HG03103 (cell line): ENCODE measurements at regions not wholly inside any gene's neighbourhood (a gene's known extent, or its start where the extent isn't known, plus 50 kb on each side); places are given as distances from the start of the nearest gene placed in this dataset.
"Not testable (repeated sequence)": the region's sequence is repeated elsewhere in the genome, so short reads cannot be mapped to it uniquely, and the experiment has no call there.

Source experiments
- ATAC-seq: cut with Tn5 transposase; IDR thresholded peaks from one replicate; pipeline ENCODE4 v1.9.1; 2021; ENCODE audit warnings: low read depth; ENCODE audit not compliant: unreplicated experiment

DNA sequence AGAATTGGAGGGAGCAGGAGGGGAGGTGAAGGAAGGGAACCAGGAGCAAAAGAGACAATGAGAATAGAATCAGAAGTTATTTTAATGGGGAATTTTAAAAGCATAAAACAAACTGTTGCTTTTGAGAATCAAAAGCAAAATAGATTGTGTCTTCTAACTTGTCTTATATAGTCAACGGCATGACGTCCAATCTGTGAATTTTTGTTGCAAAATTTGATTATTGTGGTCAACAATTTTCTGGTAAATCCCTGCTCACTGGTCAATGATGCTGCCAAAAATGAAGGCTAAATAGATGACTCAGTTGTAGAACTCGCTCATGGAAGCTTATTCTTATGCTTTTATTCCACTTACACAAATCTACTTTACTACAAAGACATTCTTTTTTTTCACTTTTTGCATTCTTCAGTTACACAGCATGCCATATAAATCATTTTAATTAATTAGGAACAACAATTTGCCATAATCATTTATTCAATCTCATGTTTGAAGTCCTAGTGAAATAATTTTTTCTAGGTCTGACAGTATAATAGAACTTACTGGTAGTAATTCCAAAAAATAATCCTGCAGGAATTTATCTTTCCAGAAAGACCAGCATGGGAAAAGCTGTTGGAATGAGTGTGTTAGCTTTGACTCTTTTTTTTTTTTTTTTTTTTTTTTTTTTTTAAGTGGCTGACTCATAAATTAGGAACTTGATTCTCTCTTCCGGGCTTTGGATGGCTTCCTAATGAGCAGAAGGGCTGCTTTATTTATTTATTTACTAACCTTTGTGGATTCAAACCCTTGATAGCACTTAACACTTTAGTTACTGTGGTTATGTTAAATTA lies 256.9 kb downstream of the SPRY2 start:
- ATAC-seq, result no peak

DNA sequence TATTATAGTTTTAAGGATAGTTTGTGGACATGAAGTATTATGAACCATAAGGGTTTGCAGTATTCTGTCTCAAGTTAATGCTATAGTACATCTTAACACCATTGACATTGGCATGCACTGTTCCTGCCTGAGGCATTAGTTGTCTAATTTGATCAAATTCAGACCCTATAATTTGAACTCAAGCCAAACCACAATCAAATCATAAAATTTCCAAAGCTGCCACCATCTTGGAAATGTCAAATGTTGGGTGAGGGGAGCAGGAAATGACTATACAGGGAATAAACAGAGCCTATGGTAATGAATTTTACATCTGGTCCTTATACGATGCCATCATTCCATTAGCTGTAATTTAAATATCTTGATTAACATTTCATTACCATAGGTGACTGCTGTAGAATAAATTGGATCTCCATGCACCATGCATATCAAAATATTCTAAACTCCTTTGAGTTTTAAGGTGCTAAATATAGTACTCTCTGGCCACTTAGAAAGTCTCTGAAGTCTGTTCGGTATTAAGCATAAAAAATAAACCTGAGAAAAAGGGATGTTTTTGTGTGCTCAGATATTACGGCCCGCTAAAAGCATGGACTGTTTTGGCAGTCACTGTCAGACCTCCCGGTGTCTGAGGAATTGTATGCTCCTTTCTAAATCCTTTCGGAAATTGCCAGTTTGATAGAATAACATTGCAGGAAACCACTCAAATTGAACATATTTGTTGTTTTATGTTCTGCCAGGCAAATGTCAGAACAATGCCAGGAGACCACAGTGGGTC lies 257.7 kb downstream of the SPRY2 start:
- ATAC-seq, result no peak

DNA sequence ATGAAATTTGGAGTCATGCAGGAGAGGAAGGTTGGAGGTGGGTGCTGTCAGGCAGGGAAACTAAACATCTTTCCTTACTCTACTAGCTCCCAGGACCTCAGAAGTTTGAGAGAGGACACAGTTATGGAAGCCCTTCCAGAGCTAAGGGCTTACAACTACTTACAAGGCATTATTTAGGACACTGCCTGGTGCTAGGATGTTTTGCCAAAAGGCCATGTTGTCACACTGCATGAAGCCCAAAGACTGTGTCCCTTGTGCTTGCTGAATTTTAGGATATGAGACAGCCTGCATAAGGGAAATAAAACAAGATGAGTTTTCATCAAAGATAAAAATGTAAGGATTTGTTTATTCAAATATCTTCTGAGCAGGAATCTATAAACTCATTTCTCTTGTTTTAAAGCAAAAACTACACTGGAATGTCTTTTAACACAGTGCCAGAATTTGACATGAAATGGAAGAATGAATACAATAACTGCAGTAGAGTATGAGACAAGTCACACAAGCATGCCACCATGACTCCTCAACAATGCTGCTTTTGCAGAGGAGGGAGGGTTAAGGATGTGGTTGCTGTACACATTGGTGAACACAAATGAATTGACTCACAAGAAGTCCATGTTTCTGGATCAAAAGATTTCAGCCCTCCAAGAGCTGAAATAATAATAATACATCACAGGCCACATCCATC lies 258.4 kb downstream of the SPRY2 start:
- no peak for ATAC-seq

DNA sequence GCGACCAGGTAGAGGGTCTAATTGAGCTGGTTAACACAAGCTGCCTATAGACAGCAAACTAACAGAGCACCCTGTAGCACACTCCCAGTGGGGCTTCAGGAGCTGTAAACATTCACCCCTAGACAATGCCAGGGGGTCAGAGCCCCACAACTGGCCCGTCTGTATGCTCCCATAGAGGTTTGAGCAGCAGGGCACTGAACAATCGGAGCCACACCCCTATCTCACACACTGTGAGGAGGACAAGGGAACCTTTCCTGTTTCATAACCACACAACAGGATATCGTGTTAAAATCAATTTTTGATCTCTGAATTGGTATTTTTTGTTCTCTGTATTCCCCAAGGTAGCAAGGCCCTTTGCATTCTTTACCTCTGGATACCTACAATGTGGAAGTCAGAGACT lies 266.1 kb downstream of the SPRY2 start:
- ATAC-seq, result no peak

DNA sequence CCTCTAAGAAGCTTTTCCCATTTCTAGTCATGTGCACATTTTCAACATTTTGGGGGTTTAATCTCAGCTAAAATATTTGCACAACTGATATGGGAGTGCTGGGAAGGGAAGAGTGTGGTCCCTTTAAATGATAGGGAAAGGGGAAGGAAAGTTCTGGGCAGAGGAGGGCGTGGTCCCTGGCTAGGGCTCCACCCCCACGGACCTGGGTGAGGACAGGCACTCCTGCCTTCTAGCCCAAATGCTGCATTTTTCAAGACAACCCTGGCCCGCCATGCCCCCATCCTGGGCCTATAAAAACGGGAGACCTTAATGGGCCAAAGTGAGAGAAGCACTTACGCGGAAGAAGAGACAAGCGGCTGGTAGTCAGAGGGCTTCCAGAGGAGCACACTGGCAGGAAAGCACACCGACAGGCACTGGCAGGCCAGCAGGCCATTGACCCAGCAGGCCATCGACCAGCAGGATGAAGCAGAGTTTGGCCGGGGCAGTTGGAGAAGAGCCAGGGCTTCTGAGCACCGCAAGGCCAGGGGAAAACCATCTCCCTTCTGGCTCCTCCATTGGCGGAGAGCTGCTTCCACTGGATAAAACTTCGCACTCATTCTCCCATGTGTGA lies 266.7 kb downstream of the SPRY2 start:
- ATAC-seq, result no peak

DNA sequence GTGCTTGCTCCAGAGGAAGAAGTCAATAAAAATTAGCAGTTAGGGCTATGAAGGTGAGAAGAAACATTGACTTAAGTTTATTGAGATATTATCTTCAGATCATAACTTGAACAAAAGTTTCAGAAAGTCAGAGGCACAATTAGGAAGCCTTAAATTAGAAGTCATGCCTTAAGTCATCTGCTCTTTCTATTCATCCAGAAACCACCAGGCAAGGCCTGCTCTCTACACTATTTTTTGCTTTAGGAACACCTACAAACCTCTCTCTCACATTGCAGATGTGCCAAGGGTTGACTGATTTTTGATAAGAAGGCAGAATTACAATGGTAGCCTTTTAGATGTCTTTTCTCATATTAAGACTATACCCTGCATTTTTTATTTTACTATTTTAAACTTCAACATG lies 268.7 kb downstream of the SPRY2 start:
- ATAC-seq, result no peak

DNA sequence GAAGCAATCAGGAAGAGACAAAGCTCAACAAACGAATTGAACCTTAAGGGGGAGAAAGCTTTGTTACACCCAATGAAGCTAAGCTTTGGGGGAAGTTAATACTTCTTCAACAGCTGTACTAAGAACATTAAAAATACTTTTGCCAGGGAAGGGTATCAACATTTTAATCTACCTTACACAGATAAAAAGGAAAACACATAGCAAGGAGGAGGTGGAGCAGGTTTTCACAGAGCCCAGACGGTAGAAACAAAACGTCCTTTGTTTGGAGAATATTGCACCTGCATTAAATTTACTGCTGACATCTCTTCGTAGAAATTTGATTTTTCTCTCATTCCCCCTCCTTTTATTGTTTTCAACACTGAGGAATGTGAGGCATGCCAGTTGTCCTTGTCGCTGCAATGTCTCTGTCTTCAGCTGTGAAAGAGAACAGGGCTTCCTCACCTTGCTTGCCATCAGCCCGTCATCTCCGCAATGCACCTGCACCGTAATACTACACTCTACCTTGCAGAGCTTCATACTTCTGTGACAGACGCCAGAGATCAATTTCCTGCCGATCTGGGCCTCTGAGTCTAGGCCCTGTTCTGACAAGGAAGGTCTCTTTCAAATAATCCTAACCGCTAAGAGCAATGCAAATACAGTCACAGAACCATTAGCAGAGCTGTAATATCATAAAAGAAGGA lies 270.8 kb downstream of the SPRY2 start:
- ATAC-seq, result no peak

DNA sequence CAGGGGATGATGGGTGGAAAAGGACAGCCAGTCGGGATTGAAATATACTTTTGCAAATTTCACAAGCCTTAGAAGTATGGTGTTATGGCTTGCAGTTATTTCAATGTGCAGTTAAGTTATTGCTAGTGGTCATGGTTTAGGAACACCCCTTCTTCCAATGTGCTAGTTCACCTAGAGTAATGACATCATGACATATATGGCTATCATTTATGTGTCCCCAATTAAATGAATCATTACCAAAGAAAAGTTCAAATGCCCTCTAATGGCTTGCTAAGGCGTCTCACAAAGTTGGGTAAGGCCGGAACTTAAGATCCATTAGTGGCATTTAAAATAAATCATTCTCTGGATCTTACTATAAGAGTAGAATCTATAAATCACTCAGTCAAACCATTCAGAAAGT lies 271.6 kb downstream of the SPRY2 start:
- ATAC-seq, result no peak

DNA sequence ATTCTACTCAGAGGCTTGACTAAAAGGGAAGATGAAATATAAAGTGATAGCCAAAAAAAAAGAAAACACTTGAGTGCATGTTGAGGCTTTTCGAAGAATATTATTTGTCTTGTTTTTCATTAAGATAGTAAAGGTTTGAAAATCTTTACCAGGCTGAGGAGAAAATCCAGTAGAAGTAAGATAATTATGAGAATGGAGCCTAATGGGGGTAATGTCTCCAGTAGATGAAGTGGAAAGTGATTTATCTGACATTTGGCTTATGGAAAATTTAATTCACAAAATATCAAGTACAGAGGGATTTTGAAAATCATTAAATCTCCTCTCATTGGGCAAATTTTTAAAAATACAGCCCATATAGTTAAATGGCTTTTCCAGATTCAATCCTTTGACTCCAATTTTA lies 274.9 kb downstream of the SPRY2 start:
- ATAC-seq, result no peak

DNA sequence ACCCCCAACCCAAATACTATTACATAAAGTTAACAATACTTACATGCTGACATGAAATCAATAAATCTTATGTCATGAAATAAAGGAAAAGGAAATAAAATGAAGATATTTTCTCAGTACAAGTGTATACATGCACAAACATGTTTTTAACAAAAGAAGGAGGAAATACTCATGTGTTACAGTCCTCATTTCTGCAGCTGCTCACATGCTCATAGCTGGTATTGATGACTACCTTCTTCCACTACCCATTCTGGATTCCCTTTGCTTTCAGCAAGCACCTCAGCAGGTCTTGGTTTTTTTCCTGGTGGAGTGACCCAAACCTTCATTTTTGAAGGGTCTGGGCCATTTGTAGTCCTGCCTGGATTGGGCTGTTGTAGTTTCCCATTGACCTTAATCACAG lies 278.5 kb downstream of the SPRY2 start:
- not testable (repeated sequence) for ATAC-seq

DNA sequence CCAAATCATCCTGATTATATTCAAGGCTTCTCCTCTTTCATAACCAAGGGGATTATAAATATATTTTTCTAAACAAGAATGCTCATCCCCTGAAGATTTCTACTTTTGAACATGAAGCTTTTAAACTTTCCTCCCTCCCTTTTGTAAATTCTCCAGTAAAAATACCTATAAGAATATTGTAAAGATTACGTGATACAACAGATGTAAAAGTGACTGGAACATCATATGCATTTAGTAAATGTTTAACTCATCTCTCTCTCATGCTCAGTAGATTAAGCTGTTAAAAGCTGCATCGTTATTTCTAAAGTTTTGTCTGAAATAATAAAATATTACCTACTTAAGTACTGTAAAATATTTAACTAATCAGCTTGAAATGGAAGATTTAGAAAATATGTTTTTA lies 281.1 kb downstream of the SPRY2 start:
- no peak for ATAC-seq

DNA sequence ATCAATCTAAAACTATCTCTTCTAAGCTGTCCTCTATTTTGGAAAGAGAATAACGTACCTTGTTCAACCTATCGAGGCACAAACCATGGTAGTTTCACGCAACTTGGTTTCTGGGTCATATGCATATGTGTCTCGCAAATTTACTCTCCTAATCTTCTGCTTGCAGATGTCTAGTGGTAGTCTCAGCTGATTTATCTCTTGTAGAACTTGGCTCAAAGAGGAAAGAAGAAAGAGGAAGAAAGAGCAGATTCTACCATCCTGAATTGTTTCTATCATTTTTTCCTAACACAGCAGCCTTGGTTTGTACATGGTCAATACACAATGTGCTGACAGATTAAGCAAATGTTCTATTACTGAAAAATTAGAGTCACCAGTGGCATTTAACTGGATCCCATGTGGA lies 282.3 kb downstream of the SPRY2 start:
- ATAC-seq, result no peak

DNA sequence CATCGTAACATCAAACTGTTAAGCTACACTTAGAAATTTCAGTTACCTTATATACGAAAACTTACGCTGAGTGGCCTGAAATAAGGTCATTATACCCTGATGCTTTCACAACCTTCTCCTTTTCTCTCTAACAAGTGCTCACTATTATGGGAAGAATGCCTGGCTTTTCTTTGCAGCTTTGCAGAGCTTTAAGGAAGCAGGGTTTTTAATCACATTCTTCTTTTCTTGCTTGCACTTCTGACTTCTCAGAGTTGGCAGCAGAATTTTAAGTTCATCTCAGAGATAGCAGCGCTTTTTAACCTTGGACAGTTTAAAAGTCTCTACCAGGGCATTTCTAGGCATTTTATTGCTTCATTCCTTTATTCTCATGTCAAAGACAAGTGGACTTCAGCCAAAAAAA lies 285.1 kb downstream of the SPRY2 start:
- no peak for ATAC-seq

DNA sequence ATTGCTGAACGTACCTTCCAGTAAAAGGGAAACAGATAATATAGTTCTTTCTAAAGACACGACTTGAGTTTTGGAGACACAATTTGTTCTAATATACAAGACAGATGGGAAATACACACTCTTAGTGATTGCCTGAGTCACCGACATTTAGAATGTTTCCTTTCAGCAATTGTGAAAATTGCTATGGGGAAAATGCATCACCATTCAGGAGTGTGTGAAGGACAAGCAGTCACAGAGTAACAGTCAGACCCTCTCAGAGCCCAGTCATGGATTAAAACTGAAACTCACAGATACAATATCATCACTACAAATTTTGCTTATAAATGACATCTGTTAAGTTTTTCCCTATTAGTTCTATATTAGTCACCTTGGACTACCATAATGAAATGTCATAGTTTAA lies 286.1 kb downstream of the SPRY2 start:
- no peak for ATAC-seq

DNA sequence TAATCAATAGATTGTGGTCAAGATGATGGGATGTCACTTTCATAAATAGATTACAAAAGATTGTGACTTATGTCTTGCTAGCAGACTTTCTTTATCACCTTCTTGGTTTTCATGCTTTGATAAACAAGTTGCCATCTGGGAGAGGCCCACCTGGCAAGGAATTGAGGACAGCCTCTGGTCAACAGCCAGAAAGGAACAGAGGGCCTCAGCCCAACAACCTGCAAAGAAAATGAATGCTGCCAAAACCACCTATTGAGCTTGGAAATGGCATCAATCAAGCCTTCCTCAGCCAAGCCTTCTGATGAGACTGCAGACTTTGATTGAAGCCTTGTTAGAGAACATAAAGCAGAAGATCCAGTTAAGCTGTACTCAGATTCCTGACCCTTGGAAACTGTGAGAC lies 288.6 kb downstream of the SPRY2 start:
- ATAC-seq, result no peak

DNA sequence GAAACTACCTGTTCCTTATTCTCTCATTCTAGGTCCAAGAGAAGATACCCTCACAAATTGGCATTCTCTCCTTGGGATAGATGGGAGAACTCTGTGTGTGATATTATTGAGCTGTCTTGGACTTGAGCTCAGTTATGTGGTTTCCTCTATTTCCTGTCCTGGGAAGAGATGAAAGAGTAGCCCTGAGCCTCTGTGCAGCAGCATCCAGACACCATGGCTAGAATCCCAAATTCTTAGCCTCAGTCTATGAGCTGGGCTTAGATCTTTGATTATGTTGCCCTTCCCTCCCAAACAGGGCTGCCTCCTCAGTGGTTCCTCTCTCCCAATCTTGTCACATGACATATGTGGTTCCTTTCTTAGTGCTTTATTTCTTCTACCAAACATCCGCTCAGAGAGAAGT lies 290.7 kb downstream of the SPRY2 start:
- ATAC-seq, result no peak

DNA sequence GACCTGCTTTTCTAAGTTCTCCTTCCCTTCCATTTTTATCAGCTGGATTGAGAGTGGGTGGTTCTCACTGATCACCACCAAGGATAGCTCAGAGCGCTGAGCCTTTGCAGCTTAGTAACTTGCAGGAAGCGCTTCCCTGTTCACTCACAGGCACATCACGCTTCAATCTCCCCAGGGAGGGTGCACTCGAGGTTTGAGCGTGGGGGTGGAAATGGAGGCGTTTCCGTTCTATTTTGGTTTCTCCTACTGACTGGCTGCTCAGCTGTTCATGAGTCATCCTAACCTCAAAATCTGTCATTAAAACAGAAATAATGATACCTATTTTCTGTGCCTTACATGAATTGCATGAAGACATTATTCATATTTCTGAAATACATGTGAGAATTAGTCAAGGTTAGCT lies 292.1 kb downstream of the SPRY2 start:
- peak; percentile 97 for ATAC-seq

DNA sequence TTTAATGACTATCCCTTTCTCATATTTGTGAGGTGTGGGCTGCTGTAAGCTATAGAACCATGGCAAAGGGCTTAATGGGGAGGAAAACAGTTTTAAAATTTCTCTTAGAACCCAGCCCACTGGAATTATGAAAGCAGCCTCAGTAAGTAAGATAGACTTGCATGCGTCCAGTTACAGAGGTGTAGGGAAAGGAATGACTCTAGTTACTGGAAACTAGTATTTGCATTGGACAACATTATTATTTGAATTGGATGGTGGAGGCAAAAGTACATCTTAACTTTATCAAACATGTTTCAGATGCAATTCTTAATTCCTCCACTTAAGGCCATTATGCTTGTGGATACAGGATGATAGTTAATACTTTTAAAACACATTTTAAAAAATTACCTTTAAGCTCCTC lies 292.9 kb downstream of the SPRY2 start:
- no peak for ATAC-seq

DNA sequence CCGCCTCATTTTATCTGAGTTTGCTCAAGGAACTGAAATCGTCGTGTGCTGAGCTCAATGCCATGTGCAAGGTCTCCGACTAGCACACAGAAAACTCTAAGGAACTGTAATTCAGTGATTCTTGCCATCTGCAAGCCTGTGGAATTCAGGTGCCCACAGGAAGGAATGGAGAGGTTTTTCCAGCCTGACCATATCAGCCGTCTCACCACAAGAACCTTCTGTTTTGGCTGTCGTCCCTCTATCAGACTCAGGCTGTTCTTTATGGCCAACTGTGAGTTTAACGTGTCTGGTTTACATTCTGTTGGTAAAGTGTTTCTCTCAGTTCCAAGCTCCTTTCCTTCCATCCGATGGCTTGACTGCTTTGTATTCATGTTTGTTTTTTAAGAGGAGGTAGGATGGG lies 293.5 kb downstream of the SPRY2 start:
- no peak for ATAC-seq

DNA sequence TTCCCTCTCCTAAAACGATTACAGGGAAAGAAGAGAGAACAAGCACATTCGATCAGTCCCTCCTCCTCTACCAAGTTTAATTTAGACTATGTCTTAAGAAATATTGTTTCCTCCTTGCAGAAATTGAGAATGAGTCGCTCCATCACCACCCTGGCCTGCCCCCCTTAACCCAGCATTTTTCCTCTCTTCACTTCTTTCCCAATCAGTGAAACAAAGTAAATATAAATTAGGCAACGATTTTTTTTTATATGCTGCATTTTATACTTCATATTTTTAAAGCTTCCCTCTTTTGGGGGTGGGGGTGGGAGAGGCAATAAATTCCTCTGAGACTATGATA lies 300.0 kb downstream of the SPRY2 start:
- no peak for ATAC-seq
